NCI-H748 treated with DMSO at 0.1 percent for 48 hours (cell line): ENCODE measurements at regions not wholly inside any gene's neighbourhood (a gene's known extent, or its start where the extent isn't known, plus 50 kb on each side); places are given as distances from the start of the nearest gene placed in this dataset.
"Not testable (repeated sequence)": the region's sequence is repeated elsewhere in the genome, so short reads cannot be mapped to it uniquely, and the experiment has no call there.

Experiments used
- DNase-seq: peaks from one replicate; lab custom pipeline; 2025; lab: John Stamatoyannopoulos, UW

DNA sequence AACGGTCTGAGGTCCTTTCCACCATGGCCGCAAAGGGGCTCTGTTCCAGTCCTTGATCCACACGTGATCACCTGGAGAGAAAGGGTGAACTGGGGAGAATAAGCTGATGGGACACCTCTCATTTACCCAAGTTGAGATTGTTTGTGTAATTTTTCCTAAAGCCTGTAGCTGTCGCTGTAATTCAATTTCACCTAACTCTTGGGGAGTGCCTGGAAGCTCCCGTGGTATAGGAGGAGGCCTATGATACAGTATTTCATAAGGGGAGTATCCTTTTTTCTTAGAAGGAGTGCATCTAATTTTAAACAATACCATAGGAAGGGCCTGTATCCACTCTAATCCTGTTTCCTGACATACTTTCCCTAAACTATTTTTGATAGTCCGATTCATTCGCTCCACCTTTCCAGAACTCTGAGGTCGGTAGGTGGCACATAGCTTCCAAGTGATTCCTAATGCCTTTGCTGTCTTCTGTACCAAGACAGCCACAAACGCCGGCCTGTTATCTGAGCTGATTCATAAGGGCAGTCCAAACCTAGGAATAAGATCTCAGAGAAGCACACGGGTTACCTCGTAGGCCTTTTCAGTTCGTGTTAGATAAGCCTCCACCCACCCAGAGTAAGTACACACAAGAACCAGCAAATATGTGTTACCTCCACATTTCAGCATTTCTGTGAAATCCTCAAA, 78.9 kb upstream of the VEPH1 start:
- DNase-seq: not testable (repeated sequence)

DNA sequence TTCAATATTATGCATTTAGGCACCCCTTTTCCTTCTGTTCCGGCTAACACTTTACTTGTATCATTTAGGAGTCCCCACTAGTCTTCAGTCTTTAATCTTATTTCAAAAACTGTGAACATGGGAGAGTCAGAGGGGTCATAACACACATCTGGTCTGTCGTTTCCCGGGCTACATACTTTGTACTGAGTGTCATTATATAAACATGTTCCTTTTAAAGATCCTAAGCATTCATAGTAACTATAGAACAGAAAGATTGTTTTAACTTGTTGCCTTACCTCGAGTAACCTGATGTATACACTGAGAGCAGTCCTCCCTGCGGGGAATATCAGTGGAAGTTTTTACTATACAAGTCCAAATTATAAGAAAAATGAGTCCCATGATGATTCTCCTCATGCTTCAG, 78.2 kb upstream of the VEPH1 start:
- no peak for DNase-seq

DNA sequence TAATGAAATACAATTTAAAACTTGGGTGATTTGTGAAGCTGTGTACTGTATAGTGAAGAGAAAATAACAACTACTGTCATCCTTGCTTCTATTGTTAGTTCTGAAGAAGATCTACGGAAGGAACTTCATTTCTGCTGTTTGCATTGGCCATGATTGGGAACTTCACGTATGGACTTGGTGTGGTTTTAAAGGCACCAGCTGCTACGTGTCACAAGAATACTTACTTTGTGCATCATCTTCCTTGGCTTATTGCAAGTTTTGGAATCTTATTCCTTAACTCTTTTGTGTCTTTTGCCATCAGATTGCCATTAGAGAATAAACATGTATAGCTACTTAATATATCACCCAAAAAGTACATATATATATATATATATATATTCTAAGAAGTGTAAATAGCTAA, 75.0 kb upstream of the VEPH1 start:
- no peak for DNase-seq

DNA sequence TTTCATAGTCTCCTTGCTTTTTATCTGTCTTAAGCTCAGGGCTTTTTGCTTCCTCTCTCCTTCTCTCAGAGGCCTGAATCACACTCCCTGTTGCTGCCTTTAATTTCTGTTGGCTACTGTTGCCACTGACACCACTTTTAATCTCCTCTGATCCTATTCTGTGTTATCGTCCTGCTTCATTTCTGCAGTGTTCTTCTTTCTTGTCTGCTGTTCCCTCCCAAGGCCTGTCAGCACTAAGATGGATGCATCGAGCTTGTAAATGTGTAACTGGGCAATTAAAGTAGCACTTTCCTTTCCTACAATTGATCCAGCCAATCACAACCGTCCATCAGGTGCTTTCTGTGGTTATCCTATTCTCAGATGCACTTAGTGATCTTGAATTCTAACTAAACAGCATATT, 71.3 kb upstream of the VEPH1 start:
- no peak for DNase-seq

DNA sequence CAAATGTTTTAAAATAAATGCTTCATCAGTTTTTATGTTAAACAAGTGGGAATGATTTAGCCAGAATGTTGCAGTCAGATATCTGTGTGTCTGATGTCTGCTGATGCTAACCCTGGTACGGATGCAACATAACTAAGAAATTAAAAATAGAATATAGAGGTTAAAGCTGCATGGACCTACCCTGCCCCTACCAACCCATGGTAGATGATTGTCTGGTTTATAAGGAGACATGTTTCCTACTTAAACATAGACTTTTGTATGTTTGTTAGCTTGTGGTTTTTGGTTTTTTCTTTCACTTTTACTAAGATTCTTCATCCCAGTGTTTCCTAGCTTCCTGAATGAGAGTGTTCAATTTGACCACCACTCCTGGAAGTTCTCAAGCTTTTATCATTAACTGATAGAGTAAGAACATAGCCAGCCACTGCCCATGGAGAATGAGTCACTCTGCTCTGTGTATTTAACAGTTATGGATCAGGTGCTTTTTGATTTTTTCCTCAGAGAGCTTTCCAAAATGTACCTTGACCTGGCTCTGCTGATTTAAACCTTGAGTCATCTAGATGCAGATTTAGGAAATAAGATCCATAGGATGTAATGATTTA, 70.7 kb upstream of the VEPH1 start:
- DNase-seq: no peak

DNA sequence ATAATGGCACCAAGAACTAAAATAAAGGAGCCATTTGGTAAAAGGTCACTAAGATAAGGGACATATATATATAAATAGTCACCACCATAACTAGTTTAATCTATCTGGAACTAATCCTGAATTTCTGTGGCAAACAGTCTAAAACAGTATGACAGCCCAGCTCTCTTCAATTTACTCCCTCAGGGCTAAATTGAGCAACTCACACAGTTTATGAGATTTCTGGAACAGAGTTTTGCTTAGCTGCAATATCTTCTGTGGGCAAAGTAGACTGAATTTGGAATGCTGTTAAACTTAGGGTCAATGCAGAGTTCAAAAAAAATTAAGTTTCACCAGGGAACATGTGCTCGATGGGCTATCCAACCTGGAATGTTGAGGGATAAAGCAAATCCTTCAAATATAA, 70.1 kb upstream of the VEPH1 start:
- no peak for DNase-seq

DNA sequence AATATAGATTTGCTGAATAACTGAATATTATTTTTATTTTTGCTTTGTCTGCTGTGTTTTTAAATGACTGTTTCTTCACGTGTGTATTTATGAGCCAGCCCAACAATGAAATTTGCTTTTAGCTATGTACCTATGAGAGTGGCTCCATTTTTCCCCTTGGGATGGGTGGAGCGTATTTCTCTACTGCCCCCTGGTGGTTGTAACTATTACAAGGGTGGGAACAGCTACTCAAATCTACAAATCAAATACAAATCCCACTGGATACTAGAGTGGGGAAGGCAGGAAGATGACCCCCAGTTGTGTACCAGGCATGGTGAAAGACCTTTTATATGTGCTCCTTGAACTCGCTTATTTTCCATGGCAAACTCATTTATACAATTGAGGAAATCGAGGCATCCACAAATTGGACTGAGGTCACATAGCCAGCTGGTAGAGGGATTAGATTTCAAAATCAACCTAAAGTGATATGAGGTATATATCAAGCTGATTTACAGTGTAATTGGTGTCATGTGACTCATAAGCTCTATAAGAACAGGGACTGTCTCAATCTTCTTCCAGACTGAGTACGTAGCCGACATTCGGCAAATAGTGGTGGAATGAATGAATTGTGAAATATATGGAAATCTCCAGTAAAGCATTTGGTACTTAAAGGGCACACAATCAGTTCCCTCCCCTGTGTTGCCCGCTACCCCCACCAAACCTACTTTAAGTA, 69.5 kb upstream of the VEPH1 start:
- DNase-seq: no peak

DNA sequence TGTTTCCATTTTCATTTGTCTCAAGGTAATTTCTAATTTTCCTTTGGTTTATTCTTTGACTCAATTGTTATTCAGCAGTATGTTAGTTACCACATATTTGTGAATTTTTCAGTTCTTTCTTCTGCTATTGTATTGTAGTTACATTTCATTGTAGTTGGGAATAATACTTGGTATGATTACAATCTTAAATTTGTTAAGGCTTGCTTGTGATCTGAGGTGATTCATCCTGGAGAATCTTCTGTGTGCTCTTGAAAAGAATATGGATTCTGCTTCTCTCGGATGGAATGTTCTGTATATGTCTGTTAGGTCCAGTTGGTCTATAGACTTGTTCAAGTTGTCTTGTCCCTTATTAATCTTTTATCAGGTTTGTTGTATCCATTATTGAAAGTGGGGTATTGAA, 63.4 kb upstream of the VEPH1 start:
- no peak for DNase-seq

DNA sequence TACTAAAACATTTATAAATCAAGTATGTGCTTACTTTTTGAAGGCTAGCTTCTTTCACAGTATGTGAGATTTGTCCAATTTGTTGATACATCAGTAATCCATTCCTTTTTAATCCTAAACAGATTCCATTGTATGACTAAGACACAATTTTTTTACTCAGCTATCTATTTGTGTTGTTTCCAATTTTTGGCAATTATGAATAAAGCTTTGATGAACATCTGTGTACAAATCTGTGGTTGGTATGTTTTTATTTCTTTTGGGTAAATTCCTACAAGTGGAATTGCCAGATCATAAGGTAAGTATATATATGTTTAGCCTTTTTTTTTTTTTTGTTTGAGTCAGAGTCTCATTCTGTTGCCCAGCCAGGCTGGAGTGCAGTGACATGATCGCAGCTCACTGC, 56.2 kb upstream of the VEPH1 start:
- DNase-seq: no peak
